ENCODE measurements at regions not wholly inside any gene's neighbourhood (a gene's known extent, or its start where the extent isn't known, plus 50 kb on each side); places are given as distances from the start of the nearest gene placed in this dataset.
"Not testable (repeated sequence)": the region's sequence is repeated elsewhere in the genome, so short reads cannot be mapped to it uniquely, and the experiment has no call there.

DNA sequence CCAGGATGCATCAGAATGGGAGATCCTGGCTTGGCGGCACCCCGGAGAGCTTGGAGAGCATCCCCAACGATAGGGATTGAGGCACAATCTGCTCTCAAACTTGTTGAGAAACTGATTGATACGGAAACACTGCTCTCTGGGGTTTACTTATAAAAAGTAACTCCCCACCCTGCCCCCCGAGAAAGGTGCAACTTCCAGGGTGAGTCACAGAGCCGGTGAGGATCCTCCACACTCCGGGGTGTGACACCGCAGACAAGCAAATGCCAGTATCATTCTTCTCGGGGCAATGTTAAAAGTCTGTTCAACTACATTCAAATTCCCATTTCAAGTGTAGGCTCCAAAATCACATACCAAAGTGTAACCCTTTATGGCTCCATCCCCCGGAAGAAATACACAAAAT is 84.4 kb upstream of the MLN start:
- DNase-seq (ENCODE audit: low spot score) (no peak), ATAC-seq (ENCODE audit: low FRiP score) (no peak)
- TF ChIP-seq, protein P1, sequence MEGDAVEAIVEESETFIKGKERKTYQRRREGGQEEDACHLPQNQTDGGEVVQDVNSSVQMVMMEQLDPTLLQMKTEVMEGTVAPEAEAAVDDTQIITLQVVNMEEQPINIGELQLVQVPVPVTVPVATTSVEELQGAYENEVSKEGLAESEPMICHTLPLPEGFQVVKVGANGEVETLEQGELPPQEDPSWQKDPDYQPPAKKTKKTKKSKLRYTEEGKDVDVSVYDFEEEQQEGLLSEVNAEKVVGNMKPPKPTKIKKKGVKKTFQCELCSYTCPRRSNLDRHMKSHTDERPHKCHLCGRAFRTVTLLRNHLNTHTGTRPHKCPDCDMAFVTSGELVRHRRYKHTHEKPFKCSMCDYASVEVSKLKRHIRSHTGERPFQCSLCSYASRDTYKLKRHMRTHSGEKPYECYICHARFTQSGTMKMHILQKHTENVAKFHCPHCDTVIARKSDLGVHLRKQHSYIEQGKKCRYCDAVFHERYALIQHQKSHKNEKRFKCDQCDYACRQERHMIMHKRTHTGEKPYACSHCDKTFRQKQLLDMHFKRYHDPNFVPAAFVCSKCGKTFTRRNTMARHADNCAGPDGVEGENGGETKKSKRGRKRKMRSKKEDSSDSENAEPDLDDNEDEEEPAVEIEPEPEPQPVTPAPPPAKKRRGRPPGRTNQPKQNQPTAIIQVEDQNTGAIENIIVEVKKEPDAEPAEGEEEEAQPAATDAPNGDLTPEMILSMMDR (IDR thresholded peaks at IDR 0.05): no peak

DNA sequence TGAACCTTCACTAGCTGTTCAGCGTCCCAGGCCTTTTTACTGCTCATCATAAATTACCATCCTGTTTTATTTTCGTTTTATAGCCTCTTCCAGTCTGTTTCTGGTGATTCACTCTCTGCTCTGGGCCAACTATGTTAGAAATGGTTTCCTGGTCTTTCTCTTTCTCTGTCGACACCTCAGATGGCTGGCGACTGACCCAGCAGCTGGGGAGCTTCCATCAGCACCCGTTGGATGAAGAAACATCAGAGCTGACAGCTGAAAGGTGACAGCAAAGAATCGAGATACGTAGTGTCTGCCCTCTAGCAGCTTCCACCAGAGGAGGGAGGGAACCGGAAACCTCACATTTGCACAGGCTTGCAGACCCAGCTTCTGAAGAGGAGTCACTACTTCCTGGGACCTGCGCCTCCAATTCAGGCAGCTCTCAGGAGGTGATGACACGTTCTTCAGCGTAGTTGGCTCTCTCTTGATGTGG is 82.9 kb upstream of the MLN start:
- DNase-seq (ENCODE audit: low spot score) (no peak), ATAC-seq (ENCODE audit: low FRiP score) (peak; percentile 81)
- TF ChIP-seq, protein P1 (IDR thresholded peaks at IDR 0.05): no peak

DNA sequence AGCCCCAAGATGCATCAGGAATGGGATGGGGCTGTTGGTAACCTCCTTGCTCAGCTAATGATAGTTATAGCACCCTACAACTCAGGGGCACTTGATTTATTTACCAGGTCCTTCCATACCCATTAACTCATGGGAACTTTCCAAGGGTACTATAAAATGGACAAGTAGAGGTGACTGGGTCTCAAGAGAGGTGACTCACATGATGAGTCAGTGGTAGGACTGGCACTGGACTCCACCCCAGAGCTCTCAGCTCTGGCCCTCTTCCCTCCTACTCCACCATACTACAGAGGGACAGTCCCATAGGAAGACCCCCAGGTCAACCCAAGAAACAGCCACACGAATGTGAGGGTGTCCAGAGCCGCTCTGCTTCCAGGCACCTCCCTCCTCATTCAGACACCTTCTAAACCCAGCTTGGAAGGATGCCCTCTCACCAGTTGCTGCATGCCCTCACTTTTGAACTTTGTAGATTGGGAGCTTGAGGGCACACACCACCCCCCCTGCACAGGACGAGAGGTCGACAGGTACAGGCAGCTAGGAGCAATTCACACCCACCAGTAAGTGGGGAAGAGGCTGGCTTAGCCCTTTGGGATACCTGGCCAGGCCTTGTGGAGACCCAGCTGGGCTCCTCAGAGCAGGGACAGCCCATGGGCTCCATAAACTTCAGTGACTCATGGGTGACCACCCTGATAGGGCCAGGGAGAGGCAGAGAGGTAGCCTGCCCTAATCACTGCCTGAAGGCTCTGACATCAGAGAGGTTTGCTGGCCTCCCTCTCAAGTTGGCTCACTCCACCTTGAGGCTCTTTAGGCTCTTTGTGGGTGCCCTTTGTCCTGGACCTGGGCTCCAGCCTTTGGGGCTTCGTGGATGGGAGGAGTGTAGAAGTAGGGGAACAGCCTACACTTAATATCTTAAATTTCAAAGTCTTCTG is 81.6 kb upstream of the MLN start:
- no peak for DNase-seq (ENCODE audit: low spot score)
- peak; percentile 34 for ATAC-seq (ENCODE audit: low FRiP score)
- TF ChIP-seq, protein P1 (IDR thresholded peaks at IDR 0.05): no peak

DNA sequence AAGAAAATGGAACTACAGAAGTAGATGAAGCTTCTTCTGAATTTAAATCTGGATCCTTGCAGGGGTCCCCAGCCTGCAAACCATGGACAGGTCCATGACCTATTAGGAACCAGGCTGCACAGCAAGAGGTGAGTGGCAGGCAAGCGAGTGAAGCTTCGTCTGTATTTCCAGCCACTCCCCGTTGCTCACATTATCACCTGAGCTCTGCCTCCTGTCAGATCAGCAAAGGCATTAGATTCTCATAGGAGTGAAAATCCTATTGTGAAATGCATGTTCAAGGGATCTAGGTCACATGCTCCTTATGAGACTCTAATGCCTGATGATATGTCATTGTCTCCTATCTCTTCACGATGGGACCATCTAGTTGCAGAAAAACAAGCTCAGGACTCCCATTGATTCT is 79.8 kb upstream of the MLN start:
- ATAC-seq (ENCODE audit: low FRiP score); DNase-seq (ENCODE audit: low spot score): not testable (repeated sequence)

DNA sequence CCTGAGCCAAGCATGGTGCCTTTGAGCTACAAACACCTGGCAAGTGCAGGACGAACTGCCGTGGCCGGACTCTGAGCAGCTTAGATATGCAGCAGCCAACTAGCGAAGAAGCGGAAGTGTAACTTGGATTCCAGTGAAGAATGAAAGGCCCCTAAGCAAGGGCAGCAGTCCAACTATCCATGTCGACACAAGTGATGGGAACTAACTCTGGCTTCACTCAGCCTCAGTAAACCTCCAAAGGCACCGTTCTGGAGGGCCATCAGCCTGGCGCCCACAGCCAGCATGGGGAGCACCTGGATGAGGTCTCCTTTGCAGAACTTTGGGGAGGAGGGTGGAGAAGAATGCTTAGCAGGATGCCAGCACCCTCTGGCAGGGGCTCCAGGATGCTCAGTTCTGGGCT is 78.4 kb upstream of the MLN start:
- DNase-seq (ENCODE audit: low spot score): no peak
- TF ChIP-seq, protein P1 (IDR thresholded peaks at IDR 0.05): no peak
- ATAC-seq (ENCODE audit: low FRiP score): no peak

DNA sequence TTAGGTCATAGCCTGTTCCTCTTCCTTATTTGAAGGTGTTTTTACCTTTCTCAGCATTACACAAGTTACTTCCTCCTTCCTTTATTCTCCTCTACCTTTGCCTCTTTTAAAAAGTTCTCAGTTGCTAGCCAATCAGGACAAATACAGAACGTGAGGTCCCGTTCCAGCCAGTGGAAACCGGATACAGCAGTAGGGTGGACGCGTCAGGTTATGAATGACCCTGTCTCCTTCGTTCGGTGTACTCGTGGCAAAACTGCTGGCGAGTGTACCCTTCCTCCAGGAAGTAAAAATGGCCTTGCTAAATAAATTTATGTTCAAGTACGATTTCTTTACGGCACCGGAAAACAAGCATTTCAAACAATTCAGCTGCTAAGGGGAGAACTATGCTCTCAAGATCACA is 77.0 kb upstream of the MLN start:
- TF ChIP-seq, protein P1 (IDR thresholded peaks at IDR 0.05): no peak
- DNase-seq (ENCODE audit: low spot score): no peak
- no peak for ATAC-seq (ENCODE audit: low FRiP score)

DNA sequence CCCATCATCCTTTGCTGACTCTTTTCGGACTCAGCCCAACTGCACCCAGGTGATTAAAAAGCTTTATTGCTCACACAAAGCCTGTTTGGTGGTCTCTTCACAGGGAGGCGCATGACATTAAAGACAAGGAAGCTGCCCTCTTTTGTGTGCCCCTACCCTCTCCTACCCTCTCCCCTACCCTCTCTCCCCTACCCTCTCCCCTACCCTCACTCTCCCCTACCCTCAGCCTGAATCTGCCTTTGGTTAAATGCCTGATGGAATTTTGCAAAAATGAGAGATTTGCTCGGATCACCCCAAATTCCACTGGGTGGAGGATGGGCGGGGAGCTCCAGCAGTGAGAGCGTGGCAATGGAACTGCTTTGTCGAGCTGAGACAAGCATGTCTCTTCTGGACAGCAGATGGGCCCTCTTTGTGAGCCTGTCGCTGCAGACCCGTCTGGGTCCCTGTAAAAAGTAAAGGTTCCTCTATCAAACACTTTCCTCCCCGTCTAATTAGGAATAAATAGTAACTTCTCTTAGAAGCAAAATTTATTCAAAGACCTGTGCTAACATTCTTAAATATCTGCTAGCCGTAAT is 76.4 kb upstream of the MLN start:
- TF ChIP-seq, protein P1 (IDR thresholded peaks at IDR 0.05): no peak
- ATAC-seq (ENCODE audit: low FRiP score) (no peak), DNase-seq (ENCODE audit: low spot score) (no peak)
